Eye (tissue), 1 donor: ENCODE measurements at regions not wholly inside any gene's neighbourhood (a gene's known extent, or its start where the extent isn't known, plus 50 kb on each side); places are given as distances from the start of the nearest gene placed in this dataset.

Experiments
- DNase-seq: peaks from one replicate; pipeline ENCODE4 v3.0.0-alpha.2; 2015

- DNase-seq = no peak
Observed at GRCh38 chr11:80448709-80449108, 1007.9 kb upstream of the TENM4 start.

- DNase-seq = no peak
Observed at GRCh38 chr11:80443177-80443576, 1002.3 kb upstream of the TENM4 start.

DNA sequence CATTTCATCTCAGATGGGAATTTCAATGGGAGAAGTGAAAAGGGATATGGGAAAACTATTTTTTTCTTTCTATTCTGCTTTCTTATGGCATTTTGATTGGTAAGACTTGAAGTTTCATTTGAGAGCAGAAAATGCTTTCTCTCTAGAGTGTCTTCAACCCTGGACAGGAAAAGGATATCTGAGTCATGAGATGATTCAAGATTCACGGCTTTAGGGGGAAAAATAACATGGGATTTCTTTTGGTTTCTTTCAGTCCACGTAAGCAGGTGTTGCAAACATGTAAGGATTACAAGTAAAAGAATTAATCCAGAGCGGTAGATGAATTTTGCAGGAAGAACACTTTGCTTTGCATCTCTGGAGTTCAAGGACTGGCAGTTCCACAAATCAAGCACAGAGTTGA, 1001.0 kb upstream of the TENM4 start:
- no peak for DNase-seq

- DNase-seq = no peak
Observed at GRCh38 chr11:80440835-80441234, 1000.0 kb upstream of the TENM4 start.

DNA sequence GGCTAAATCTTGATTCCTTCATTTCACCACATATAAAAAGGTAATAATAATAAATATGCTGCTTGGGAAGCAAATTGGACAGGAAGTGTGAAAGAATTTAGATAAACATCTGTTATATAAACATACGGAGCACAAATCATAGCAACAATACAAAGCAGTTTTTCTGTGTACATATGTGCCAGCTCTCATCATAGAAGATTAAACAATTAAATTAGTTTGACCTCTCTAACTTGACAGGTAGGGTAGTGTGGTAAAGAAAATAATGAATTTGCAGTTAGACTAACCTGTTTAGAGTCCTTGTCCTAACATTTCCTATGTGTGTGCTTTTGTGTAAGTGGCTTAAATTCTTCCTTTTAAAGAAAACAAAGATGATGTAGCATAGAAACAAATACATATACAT, 995.7 kb upstream of the TENM4 start:
- no peak for DNase-seq

GRCh38 chr11:80435345-80435744, 994.5 kb upstream of the TENM4 start:
- DNase-seq = no peak

DNA sequence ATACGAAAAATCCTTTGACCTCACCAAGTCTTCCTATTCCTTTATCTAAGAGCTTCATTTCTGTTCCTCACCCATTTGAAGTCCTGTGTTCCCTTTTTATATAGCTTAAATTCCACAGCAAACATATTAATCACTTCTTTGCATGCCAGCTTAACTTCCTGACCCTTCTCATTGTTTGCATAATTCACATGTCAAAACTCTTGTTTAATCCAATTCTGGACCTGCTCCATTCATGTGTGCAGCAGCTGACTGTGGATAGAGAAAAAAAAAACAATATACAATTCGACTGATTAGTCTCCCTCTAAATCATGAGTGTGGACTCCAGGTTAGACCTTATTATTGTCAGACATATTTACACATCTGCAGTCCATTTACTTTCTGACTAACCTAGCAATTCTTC, 991.2 kb upstream of the TENM4 start:
- peak; percentile 73 for DNase-seq

GRCh38 chr11:80424012-80424695, 983.3 kb upstream of the TENM4 start:
- no peak for DNase-seq

GRCh38 chr11:80420374-80420773, 979.5 kb upstream of the TENM4 start:
- DNase-seq = no peak

DNA sequence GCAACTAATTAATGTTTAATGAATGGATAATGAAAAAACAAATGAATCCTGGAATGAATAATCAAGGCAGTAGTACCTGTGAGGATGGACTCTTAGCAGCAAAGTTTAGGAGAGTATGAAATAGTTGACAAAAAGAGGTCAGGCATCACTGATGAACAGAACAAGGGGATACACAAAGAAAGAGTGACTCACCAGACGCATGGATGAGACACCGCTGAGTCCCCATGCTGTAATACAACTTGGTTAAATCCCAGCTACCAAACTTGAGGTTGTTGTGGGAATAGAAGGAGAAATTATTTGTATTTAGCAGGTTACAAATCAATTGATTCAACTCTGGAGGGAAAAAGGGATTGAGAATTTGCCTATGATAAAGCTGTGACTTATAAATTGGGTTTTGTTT, 976.9 kb upstream of the TENM4 start:
- no peak for DNase-seq

DNA sequence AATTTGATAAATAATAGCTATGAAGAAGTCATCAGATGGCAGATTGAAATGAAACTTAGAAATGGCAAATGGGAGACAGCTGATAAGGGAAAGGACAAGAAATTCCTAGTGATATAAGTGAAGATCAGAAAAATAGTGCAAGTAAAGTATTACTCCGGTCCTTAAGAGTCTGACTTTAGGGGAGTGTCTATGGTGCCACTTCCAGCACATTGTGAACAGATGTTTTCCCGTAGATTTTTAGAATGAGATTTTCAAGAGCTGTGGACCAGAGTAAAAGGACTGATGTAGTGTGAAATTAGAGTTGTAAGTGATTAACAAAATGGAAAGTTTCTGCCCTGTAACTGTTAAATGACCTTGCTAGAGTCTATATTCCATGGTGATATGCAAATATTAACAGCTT, 974.8 kb upstream of the TENM4 start:
- DNase-seq = no peak

- peak; percentile 14 for DNase-seq
Observed at GRCh38 chr11:80414181-80415165, 973.6 kb upstream of the TENM4 start.

DNA sequence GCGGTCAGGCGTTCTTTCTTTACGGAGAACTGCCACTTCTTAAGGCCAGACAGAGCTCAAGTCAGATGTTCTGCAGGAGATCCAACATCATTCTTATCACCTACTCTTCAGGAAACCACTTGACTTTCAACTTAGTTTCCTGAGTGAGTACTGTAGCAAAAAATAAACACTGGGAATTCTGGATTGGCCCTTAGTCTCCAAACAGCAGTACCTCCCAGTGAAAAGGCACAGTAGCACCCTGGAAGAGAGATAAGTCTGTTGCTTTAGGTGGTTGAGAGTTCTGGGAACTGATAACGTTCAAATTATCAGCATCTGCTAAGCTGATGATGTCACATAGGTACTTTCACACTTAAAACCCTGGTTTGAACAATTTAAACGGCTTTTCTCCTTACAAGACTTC, 971.8 kb upstream of the TENM4 start:
- DNase-seq = no peak

DNA sequence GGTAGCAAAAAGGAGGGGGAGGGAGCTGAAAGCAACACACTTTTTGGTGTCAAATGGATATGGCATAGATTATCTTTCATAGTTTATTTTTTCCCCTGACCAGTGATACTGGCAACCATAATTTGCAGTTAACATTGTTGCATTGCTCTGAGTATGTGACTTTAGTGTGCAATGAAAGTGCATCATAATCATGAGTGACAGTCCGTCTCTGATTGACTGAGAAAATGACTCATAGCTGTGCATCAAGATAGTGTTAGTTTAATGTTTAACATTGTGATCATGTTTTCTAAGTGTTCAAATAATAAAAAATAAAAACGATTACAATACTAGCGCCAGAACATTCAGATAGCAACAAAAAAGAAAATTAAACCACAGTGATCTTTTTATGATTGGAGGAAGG, 952.4 kb upstream of the TENM4 start:
- no peak for DNase-seq

DNA sequence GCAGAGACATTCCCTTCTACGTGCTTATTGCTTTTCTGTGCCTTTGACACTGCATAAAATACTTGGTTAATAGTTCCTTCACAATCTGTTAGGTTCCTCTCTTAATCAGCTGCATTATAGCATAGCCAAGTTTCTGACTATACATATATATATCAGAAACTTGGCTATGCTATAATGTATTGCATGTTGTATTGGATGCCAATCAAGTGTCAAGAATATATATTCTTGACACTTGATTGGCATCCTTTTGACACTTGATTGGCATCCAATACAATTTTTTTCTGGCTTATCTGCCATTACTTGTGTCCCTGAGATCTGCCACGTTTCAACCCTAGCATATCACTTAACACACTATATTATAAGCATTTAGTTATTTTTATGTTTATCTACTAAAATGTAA, 949.7 kb upstream of the TENM4 start:
- no peak for DNase-seq

DNA sequence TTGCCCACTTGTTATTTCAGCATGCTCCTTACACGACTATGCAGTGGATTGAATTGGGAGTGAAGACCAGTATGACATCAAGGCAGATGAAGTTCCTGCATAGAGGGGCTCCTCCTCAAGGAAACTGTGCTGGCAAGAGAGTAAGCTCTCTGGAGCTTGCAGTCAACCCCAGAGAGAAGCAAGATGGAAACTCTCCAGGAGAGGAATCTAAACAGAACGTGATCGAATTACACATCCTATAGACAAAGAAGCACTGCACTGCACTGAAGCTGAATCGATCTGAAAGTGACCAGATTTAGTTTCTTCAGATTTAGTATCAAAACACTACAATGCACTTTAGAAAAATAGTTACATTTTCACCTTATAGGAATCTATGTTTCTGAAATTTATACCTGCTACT, 947.7 kb upstream of the TENM4 start:
- DNase-seq = no peak

- no peak for DNase-seq
Observed at GRCh38 chr11:80388130-80388529, 947.3 kb upstream of the TENM4 start.

DNA sequence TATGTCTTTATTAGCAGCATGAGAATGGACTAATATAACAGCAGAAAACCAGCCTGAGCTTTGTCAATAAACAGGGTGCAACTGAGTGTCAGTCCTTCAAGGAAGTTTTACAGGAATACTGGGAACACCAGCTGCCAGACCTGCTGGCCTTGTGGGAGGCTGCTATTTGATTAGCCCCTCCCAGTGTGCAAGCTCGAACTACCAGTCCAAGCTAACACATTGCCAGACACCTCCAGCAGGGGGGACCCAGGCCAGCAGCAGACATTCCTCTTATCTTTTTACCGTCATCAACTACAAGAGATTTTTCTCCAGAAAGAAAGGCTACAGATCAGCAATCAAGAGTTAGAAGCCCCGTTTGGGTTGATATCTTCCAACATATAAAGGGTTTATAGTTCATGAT, 942.8 kb upstream of the TENM4 start:
- no peak for DNase-seq

GRCh38 chr11:80379620-80380278, 938.9 kb upstream of the TENM4 start:
- no peak for DNase-seq

DNA sequence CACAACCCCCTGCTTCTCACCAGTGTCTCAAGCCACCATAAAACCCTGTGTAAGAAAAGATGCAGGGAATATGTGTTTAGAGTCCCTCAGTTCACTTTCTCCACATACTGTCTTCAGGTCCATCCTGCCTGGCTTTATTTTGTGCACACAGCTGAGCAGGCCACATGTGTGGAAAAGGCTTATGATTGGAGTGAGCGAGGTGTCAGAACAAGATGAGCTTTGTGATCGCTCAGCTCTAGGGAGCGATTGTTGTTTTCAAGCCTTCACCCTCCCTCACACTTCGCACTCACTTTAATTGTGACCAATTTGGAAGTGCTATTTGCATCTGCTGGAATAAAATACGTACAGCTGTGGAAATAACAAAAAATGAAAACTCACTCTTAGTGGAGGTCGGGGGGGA, 931.1 kb upstream of the TENM4 start:
- DNase-seq = no peak

GRCh38 chr11:80365980-80366379, 925.1 kb upstream of the TENM4 start:
- no peak for DNase-seq

DNA sequence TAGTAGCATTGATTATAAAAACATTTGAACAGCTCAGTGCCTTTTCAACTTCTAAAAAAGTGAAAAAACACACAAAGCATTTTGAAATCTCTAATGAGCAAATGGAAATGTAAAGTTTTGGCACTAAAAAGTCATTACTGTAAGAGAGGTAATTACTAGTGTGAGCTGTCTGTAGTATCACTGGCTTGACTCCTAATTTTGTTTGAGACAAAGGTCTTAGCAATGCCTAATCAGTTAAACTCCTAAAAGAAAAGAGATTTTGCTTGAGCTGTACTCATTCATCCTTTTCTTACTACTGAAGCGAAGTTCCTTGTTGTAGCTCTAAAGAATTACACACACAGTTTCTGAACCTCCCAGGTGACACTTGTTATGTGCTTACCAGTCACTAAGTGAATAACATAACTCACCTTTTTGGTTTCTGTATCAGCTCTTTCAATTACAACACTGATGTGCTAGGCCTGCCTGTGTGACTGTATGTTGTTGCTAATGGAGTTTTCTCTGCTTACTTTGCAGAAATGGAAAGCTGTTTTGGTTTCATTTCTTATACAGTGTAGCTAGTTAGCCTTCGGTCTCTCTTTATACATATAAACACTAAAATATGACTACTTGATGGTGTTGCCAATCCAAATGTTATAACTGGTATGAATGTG, 924.4 kb upstream of the TENM4 start:
- DNase-seq = no peak
